ENCODE measurements at regions not wholly inside any gene's neighbourhood (a gene's known extent, or its start where the extent isn't known, plus 50 kb on each side); places are given as distances from the start of the nearest gene placed in this dataset.
A peak's percentile ranks its signal among the peaks of the same experiment; 100 is the strongest.

GRCh38 chr9:78150983-78151356 is 84.9 kb upstream of the CEP78 start:
- no peak overlapping the region for H3K4me3 ChIP-seq
- H3K4me1 ChIP-seq (ENCODE audit: low read depth): no peaks in the 10 kb centered on the region
- no peaks in the 10 kb centered on the region for H3K9me3 ChIP-seq
- no peak for DNase-seq
- TF ChIP-seq CTCF (IDR thresholded peaks at IDR 0.05): no peak
- no peak for ATAC-seq
- no peaks in the 10 kb centered on the region for H3K36me3 ChIP-seq (ENCODE audit: low read depth)
- intact Hi-C loops (cut with DNase I, micrococcal nuclease): no loop called here

GRCh38 chr9:78150312-78150982 is 85.4 kb upstream of the CEP78 start:
- intact Hi-C loops (cut with DNase I, micrococcal nuclease): no loop called here
- DNase-seq: no peak
- no peak for ATAC-seq
- H3K36me3 ChIP-seq (ENCODE audit: low read depth): no peaks in the 10 kb centered on the region
- TF ChIP-seq CTCF (IDR thresholded peaks at IDR 0.05): no peak
- no peaks in the 10 kb centered on the region for H3K9me3 ChIP-seq
- H3K4me1 ChIP-seq (ENCODE audit: low read depth): no peaks in the 10 kb centered on the region
- H3K4me3 ChIP-seq: no peak overlapping the region

GRCh38 chr9:78149702-78150291 is 86.1 kb upstream of the CEP78 start:
- H3K9me3 ChIP-seq: no peaks in the 10 kb centered on the region
- H3K4me3 ChIP-seq: no peak overlapping the region
- no peak for TF ChIP-seq CTCF (IDR thresholded peaks at IDR 0.05)
- H3K4me1 ChIP-seq (ENCODE audit: low read depth): no peaks in the 10 kb centered on the region
- no peaks in the 10 kb centered on the region for H3K36me3 ChIP-seq (ENCODE audit: low read depth)
- DNase-seq (peak in 1 of 3 donors; percentile 30), ATAC-seq (peak; percentile 39)
- intact Hi-C loops (cut with DNase I, micrococcal nuclease): no loop called here

GRCh38 chr9:78146241-78146640 is 89.6 kb upstream of the CEP78 start:
- peaks cover 8% of the 10 kb centered on the region for H3K9me3 ChIP-seq
- TF ChIP-seq CTCF (IDR thresholded peaks at IDR 0.05): no peak
- H3K36me3 ChIP-seq (ENCODE audit: low read depth): no peaks in the 10 kb centered on the region
- H3K4me3 ChIP-seq: no peak overlapping the region
- ATAC-seq (no peak), DNase-seq (no peak)
- intact Hi-C loops (cut with DNase I, micrococcal nuclease): no loop called here
- H3K4me1 ChIP-seq (ENCODE audit: low read depth): no peaks in the 10 kb centered on the region

GRCh38 chr9:78144663-78145377 is 91.1 kb upstream of the CEP78 start:
- intact Hi-C loops (cut with DNase I, micrococcal nuclease): no loop called here
- no peak for ATAC-seq
- TF ChIP-seq CTCF (IDR thresholded peaks at IDR 0.05): no peak
- Histone ChIP-seq H3K9me3 (peaks cover 8% of the 10 kb centered on the region), H3K4me1 (ENCODE audit: low read depth) (no peaks in the 10 kb centered on the region), H3K4me3 (no peak overlapping the region), H3K36me3 (ENCODE audit: low read depth) (no peaks in the 10 kb centered on the region)
- no peak for DNase-seq

Measured in mucosa of descending colon (tissue), 3 donors.